HEK293 (cell line): ENCODE measurements at regions not wholly inside any gene's neighbourhood (a gene's known extent, or its start where the extent isn't known, plus 50 kb on each side); places are given as distances from the start of the nearest gene placed in this dataset.

Experiments
- CTCF ChIA-PET: fragments of 350-600 bp; formaldehyde crosslinking; extraction: SDS; loops from one replicate; lab custom pipeline; 2021; ENCODE audit warnings: antibody characterized with exemption; lab: Yijun Ruan, JAX
- POLR2A ChIA-PET: fragments of 300-600 bp; formaldehyde crosslinking; extraction: SDS; loops from one replicate; lab custom pipeline; 2020; ENCODE audit warnings: antibody characterized with exemption, inconsistent platforms; lab: Yijun Ruan, JAX
- H3K27ac ChIP-seq: fragments of 200-500 bp; sonication (Bioruptor generic); 2 replicates; pipeline ENCODE4 v1.5.1; 2014; ENCODE audit warnings: low read depth, low read length, control low read depth, inconsistent platforms; ENCODE audit errors: extremely low read depth
- H3K36me3 ChIP-seq, 2 experiments: fragments of 200-500 bp in 1 of 2; sonication (Bioruptor generic) in 1 of 2; 1 replicate in 1 of 2; 2 replicates in 1 of 2; pipeline ENCODE4 v1.5.1; 2014 to 2017; ENCODE audit warnings: inconsistent platforms in 2 of 2, low read length in 2 of 2; ENCODE audit not compliant: control insufficient read depth in 2 of 2, insufficient read depth in 1 of 2
- H3K4me1 ChIP-seq: fragments of 200-500 bp; sonication (Bioruptor generic); 2 replicates; pipeline ENCODE4 v1.5.1; 2014; ENCODE audit warnings: mild to moderate bottlenecking, low read length, inconsistent platforms; ENCODE audit not compliant: control insufficient read depth, insufficient read depth
- H3K4me3 ChIP-seq: 2 replicates; pipeline ENCODE4 v1.5.1; 2011; ENCODE audit warnings: low read depth, mild to moderate bottlenecking, control low read depth, low read length, moderate library complexity
- H3K9me3 ChIP-seq: fragments of 200-500 bp; sonication (Bioruptor generic); 2 replicates; pipeline ENCODE4 v1.5.1; 2014; ENCODE audit warnings: low read depth, low read length, inconsistent platforms; ENCODE audit not compliant: control insufficient read depth, insufficient read depth
- BCL11A ChIP-seq: fragments of 450-650 bp; formaldehyde crosslinking; IDR thresholded peaks from 2 replicates; pipeline ENCODE4 v1.5.1; 2016; ENCODE audit warnings: low read depth, missing biosample characterization, missing genetic modification characterization
- MYNN ChIP-seq: fragments of 450-650 bp; formaldehyde crosslinking; IDR thresholded peaks from 2 replicates; pipeline ENCODE4 v1.5.1; 2016; ENCODE audit warnings: missing biosample characterization, missing genetic modification characterization, borderline replicate concordance
- MZF1 ChIP-seq: fragments of 450-650 bp; formaldehyde crosslinking; IDR thresholded peaks from 2 replicates; pipeline ENCODE4 v1.5.1; 2017; ENCODE audit warnings: missing biosample characterization, missing genetic modification characterization, borderline replicate concordance
- PRDM1 ChIP-seq: fragments of 450-650 bp; formaldehyde crosslinking; IDR thresholded peaks from 2 replicates; pipeline ENCODE4; 2016; ENCODE audit warnings: missing biosample characterization, missing genetic modification characterization
- REST ChIP-seq: fragments of 450-650 bp; formaldehyde crosslinking; IDR thresholded peaks from 2 replicates; pipeline ENCODE4 v1.5.1; 2016; ENCODE audit warnings: missing biosample characterization, missing genetic modification characterization
- ZBTB17 ChIP-seq: fragments of 450-650 bp; formaldehyde crosslinking; IDR thresholded peaks from 2 replicates; pipeline ENCODE4 v1.5.1; 2016; ENCODE audit warnings: missing biosample characterization, missing genetic modification characterization
- ZFP69B ChIP-seq: fragments of 450-650 bp; formaldehyde crosslinking; IDR thresholded peaks from 2 replicates; pipeline ENCODE4 v1.5.1; 2016; ENCODE audit warnings: missing biosample characterization, missing genetic modification characterization
- ZNF121 ChIP-seq: fragments of 450-650 bp; formaldehyde crosslinking; IDR thresholded peaks from 2 replicates; pipeline ENCODE4 v1.5.1; 2016; ENCODE audit warnings: missing biosample characterization, missing genetic modification characterization
- ZNF148 ChIP-seq: fragments of 450-650 bp; formaldehyde crosslinking; IDR thresholded peaks from 2 replicates; pipeline ENCODE4 v1.5.0; 2017; ENCODE audit warnings: missing biosample characterization, missing genetic modification characterization, borderline replicate concordance
- ZNF248 ChIP-seq: fragments of 450-650 bp; formaldehyde crosslinking; IDR thresholded peaks from 2 replicates; pipeline ENCODE4 v1.5.1; 2017; ENCODE audit warnings: missing biosample characterization, missing genetic modification characterization
- ZNF473 ChIP-seq: fragments of 450-650 bp; formaldehyde crosslinking; IDR thresholded peaks from 2 replicates; pipeline ENCODE4 v1.5.1; 2017; ENCODE audit warnings: missing biosample characterization, missing genetic modification characterization
- ZNF510 ChIP-seq: fragments of 450-650 bp; formaldehyde crosslinking; IDR thresholded peaks from 2 replicates; pipeline ENCODE4 v1.5.1; 2018; ENCODE audit warnings: mild to moderate bottlenecking, missing genetic modification characterization, missing biosample characterization; ENCODE audit not compliant: insufficient replicate concordance
- ZNF571 ChIP-seq: fragments of 450-650 bp; formaldehyde crosslinking; IDR thresholded peaks from 2 replicates; pipeline ENCODE4 v1.5.0; 2017; ENCODE audit warnings: missing biosample characterization, missing genetic modification characterization
- ZNF654 ChIP-seq: fragments of 450-650 bp; formaldehyde crosslinking; IDR thresholded peaks from 2 replicates; pipeline ENCODE4 v1.5.1; 2016; ENCODE audit warnings: low read depth, missing biosample characterization, missing genetic modification characterization
- ZNF768 ChIP-seq: fragments of 450-650 bp; formaldehyde crosslinking; IDR thresholded peaks from 2 replicates; pipeline ENCODE4 v1.5.1; 2018; ENCODE audit warnings: missing biosample characterization, mild to moderate bottlenecking, missing genetic modification characterization
- ZNF791 ChIP-seq: fragments of 450-650 bp; formaldehyde crosslinking; IDR thresholded peaks from 2 replicates; pipeline ENCODE4 v1.5.1; 2016; ENCODE audit warnings: missing biosample characterization, missing genetic modification characterization
- ZNF843 ChIP-seq: fragments of 450-650 bp; formaldehyde crosslinking; IDR thresholded peaks from 2 replicates; pipeline ENCODE4 v1.5.1; 2016; ENCODE audit warnings: missing biosample characterization, missing genetic modification characterization

- Histone ChIP-seq H3K4me1 (no peaks in the 10 kb centered on the region), H3K36me3 (no peaks in the 10 kb centered on the region), H3K4me3 (no peak overlapping the region), H3K27ac (no peak overlapping the region), H3K9me3 (no peaks in the 10 kb centered on the region)
- POLR2A ChIA-PET, result interaction anchor here (0.6 kb wide), 1 partner anchor 1095 kb away, joined by 3 read pairs; no protein-coding TSS in a partner anchor
- CTCF ChIA-PET, result interaction anchor here (0.5 to 2.7 kb wide), 16 partner anchors 8 to 1135 kb away, joined by 3 to 35 read pairs (median 3); no protein-coding TSS in a partner anchor
- TF ChIP-seq MZF1 (peak; percentile 37; the same call in 1 of the 2 replicates), MYNN (tag by site-specific recombination) (no peak), ZNF843 (tag by site-specific recombination) (no peak), ZNF654 (peak; percentile 81), ZBTB17 (peak; percentile 47; the same call in 1 of the 2 replicates)
These were observed 654.5 kb upstream of the PTCHD4 start for GRCh38 chr6:48765352-48765961.

GRCh38 chr6:48764286-48765044 lies 653.5 kb upstream of the PTCHD4 start:
- H3K9me3 ChIP-seq, result no peaks in the 10 kb centered on the region
- H3K4me1 ChIP-seq, result no peaks in the 10 kb centered on the region
- POLR2A ChIA-PET, result no interaction called here
- H3K27ac ChIP-seq, result no peak overlapping the region
- CTCF ChIA-PET, result interaction anchor here (0.5 to 2.7 kb wide), 6 partner anchors 7 to 1086 kb away, joined by 3 to 35 read pairs (median 3); no protein-coding TSS in a partner anchor
- no peaks in the 10 kb centered on the region for H3K36me3 ChIP-seq
- TF ChIP-seq ZNF791 (tag by site-specific recombination) (no peak), ZNF148 (no peak), BCL11A (tag by site-specific recombination) (no peak), ZNF768 (tag by site-specific recombination) (no peak), ZNF571 (tag by site-specific recombination) (no peak), ZBTB17 (no peak), PRDM1 (no peak), REST (tag by site-specific recombination) (no peak), ZNF473 (tag by site-specific recombination) (no peak), ZFP69B (no peak), ZNF510 (tag by site-specific recombination) (no peak), ZNF121 (tag by site-specific recombination) (no peak), ZNF248 (tag by site-specific recombination) (no peak)
- no peak overlapping the region for H3K4me3 ChIP-seq
